DMS79 (cell line): ENCODE measurements at regions not wholly inside any gene's neighbourhood (a gene's known extent, or its start where the extent isn't known, plus 50 kb on each side); places are given as distances from the start of the nearest gene placed in this dataset.

Source experiments
- DNase-seq: peaks from one replicate; lab custom pipeline; 2025; lab: John Stamatoyannopoulos, UW

- no peak for DNase-seq
Observed at GRCh38 chr4:56286763-56287162, 100.5 kb downstream of the AASDH start.

DNA sequence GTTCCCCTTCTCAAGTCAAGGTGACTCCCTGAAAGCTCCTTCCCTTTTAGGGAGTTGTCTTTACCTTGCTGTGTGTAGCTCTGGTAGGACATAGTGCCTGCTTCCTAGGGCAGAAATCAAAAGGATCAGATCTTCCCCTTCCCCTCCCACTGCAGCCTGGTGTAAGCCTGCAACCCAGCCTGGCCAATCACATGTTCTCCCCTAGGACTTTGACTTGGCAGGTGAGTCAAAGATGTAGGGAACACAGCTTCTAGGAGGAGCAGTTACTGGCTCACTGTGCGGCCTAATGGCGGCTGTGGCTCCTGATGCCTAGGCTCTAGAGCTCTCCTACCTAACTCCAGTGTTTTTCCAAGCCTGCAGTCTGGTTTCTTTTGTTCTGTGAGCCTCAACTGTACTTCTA, 103.9 kb downstream of the AASDH start:
- DNase-seq, result no peak

DNA sequence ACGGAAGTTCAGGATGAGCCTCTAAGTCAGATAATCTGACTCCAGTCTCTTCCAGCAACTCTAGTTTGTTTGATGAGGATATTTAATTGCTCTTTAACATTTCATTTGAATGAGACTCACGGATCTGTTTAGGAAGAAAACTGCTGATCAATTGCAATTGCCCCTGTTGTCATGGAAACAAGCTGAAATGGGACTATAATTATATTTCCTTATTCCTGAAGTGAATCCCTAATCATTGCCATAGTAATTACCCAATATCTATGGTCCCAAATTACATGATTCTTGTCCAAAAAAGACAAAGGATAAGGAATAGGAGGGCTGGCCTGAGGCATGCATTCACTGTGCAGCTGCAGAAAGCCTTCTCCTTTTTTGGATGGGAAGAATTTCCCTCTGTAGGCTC, 105.3 kb downstream of the AASDH start:
- no peak for DNase-seq

DNA sequence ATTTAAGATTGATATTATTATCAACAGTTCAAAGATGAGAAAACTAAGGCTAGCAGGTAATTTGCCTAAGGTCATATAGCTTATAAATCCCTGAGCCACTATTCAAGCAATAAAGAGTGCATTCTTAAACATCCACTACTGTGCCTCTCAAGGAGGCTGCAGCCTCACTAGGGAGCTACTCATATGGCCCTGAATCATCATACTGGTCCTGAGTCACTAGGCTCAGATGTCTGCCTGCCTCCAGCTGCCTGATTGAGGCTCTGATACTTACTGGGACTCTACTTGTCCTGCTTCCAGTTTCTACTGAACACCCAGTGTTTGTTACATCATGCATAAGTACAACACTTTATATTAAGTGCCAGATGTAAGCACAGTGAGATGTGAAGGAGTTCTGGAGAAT, 110.7 kb downstream of the AASDH start:
- DNase-seq, result no peak

GRCh38 chr4:56273391-56273790, 113.9 kb downstream of the AASDH start:
- DNase-seq, result no peak

- DNase-seq, result no peak
Observed at GRCh38 chr4:56272927-56273326, 114.4 kb downstream of the AASDH start.

- DNase-seq, result no peak
Observed at GRCh38 chr4:56272003-56272402, 115.3 kb downstream of the AASDH start.

GRCh38 chr4:56271131-56271530, 116.2 kb downstream of the AASDH start:
- DNase-seq, result no peak

GRCh38 chr4:56267558-56267957, 119.7 kb downstream of the AASDH start:
- DNase-seq, result no peak

DNA sequence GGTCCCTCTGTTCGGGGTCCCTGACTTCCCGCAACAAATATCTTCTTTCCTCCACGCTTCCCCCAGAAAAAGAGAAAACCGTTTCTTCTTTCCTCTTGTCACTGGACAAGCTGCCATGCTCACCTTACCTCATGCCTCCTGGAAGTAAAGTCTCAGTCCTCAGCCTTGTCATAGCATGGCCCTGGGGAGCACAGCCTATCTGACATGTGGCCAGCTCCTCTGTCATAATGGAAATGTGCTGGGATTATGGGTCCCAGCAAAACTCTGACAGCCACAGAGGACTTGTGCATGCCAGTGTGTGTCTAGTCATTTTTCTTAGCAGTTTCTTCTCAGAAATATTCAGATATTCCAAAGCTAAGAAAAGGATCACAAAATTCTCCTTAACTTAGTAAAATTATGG, 122.4 kb downstream of the AASDH start:
- DNase-seq, result no peak

DNA sequence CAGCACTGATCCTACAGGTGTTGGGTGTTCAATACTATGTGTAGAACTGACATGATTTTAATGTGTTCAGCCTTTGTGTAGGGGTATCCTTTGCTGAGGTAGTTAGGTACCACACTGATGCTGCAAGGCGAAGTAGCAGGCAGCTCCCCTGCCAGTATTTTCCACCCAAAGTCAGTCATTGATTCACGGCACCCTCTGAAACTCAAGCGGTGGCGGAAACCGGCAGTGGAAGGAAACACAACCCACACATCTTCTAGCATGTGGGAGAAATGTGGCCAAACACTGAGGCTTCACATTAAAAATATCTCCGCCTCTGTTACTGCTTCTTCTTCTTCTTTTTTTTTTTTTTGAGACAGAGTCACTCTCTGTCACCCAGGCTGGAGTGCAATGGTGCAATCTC, 126.3 kb downstream of the AASDH start:
- DNase-seq, result no peak

DNA sequence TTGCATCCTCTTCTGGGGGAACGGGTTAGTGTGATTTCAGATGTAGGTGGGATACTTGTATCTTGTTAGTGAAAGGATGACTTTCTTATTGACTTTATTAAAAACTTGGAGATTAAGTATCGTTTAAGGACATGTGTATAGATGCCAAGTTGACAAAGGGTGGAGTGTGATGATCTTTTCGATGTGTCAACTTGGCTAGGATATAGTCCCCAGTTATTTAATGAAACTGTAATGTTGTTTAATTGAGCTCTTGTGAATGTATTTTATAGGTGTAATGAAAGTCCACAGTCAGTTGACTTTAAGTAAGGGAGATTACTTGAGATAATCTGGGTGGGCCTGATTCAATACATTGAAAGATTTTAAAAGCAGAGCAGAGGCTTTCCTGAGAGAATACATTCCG, 127.0 kb downstream of the AASDH start:
- DNase-seq, result no peak

- DNase-seq, result no peak
Observed at GRCh38 chr4:56259655-56260054, 127.6 kb downstream of the AASDH start.

- DNase-seq, result no peak
Observed at GRCh38 chr4:56255820-56256219, 131.5 kb downstream of the AASDH start.

DNA sequence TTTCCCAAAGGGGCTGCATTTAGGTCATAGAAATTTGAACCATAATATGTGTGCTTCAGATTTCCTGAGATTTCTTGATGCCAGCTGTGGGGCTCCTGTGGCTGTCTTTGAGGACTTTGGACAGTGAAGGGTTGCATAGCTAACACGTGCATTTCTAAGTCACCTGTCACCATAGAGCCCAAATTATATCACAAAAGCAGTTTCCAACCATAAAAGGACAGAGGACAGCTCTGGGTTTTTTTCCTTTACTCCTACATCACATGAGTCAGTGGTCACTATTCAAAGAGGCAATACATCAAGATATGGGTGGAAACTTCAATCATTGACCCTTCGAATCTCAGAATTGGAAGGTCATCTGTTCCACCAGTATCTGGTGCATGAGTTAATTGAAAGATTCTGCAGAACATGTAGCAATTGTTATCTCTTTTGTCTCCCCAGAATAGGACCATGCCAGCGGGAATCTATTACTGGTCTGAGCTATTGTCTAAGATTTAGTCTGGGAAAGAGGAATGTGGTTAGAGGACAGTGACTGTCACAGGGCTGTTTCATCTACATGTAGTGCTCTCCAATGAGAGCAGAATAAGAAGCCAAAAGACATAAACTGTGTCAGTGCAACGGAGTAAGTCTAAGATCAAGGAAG, 133.5 kb downstream of the AASDH start:
- no peak for DNase-seq

- no peak for DNase-seq
Observed at GRCh38 chr4:56252561-56253152, 134.6 kb downstream of the AASDH start.

- no peak for DNase-seq
Observed at GRCh38 chr4:56251556-56251955, 135.7 kb downstream of the AASDH start.

- no peak for DNase-seq
Observed at GRCh38 chr4:56250776-56251175, 136.5 kb downstream of the AASDH start.

GRCh38 chr4:56247646-56248045, 139.6 kb downstream of the AASDH start:
- no peak for DNase-seq

GRCh38 chr4:56246233-56246610, 141.1 kb downstream of the AASDH start:
- no peak for DNase-seq

- DNase-seq, result no peak
Observed at GRCh38 chr4:56245547-56246232, 141.6 kb downstream of the AASDH start.

- no peak for DNase-seq
Observed at GRCh38 chr4:56244681-56245080, 142.6 kb downstream of the AASDH start.

DNA sequence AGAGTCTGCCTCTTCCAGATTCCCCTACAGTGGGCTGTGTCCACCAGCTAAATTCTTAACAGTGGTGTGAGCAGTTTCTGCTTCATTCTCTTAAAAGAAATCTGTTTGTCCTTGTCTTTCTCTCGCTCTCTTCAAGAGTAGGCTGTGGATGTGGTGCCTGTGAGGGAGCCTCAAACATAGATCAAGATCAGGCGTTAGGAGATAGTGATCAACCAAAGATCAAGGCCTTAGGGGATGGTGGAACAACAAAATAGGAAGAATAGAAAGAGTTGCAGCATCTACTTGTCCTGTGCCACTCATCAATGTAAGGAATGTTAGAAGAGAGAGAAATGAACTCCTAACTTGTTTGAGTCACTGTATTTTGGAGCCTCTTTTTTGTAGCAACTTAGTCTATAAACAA, 144.2 kb downstream of the AASDH start:
- no peak for DNase-seq

DNA sequence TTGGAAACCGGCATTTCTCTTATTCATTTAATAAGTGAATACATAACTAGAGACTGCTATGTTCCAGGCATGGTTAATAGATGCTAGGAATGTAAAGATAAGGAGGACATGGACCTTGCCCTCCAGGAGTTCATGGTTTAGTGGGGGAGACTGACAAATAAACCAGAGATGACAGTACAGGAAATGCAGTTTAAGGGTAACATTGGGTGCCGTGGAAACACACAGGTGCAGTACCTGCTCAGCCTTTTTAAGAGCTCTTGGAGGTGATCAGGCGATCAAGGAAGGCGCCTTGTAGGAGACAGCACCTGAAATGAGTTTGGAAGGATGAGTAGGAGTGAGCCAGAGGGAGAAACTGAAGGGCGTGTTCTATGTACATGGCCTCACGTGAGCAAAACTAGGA, 145.8 kb downstream of the AASDH start:
- no peak for DNase-seq
